H1 (cell line): ENCODE measurements at regions not wholly inside any gene's neighbourhood (a gene's known extent, or its start where the extent isn't known, plus 50 kb on each side); places are given as distances from the start of the nearest gene placed in this dataset.
"Not testable (repeated sequence)": the region's sequence is repeated elsewhere in the genome, so short reads cannot be mapped to it uniquely, and the experiment has no call there.

Experiments used
- CTCF ChIA-PET: fragments of 300-600 bp; sonication (Branson Sonifier 250); formaldehyde crosslinking; loops from one replicate; lab custom pipeline; 2021; ENCODE audit not compliant: partially characterized antibody; lab: Charles Lee
- POLR2A ChIA-PET: fragments of 300-600 bp; sonication (Branson Sonifier 250); formaldehyde crosslinking; loops from one replicate; lab custom pipeline; 2021; ENCODE audit warnings: inconsistent platforms; ENCODE audit not compliant: partially characterized antibody; lab: Charles Lee
- DNase-seq, 2 experiments: peaks; one replicate each; pipeline versions ENCODE4 v3.0.0 to v3.0.0-alpha.2; 2010 to 2022; ENCODE audit warnings: low spot score in 2 of 2, low read depth in 1 of 2, mixed read lengths in 1 of 2
- FAIRE-seq: peaks from 2 replicates; lab custom pipeline; 2011; peaks lifted over from hg19 to GRCh38; lab: Jason Lieb, UNC
- H2AFZ ChIP-seq: 2 replicates; pipeline ENCODE4 v1.8.1; 2012; ENCODE audit warnings: low read length, inconsistent platforms
- H2AK5ac ChIP-seq: 2 replicates; pipeline ENCODE4 v1.6.1; 2013; ENCODE audit warnings: low read depth, low read length
- H2BK120ac ChIP-seq: replicated peaks from 2 replicates; pipeline ENCODE3; 2013; ENCODE audit warnings: low read depth, low read length, inconsistent platforms
- H2BK12ac ChIP-seq: 2 replicates; pipeline ENCODE4 v1.6.1; 2013; ENCODE audit warnings: low read depth, low read length
- H2BK15ac ChIP-seq: 2 replicates; pipeline ENCODE4 v1.6.1; 2013; ENCODE audit warnings: low read length
- H2BK20ac ChIP-seq: 2 replicates; pipeline ENCODE4 v1.6.1; 2013; ENCODE audit warnings: low read length
- H2BK5ac ChIP-seq: 2 replicates; pipeline ENCODE4 v1.6.1; 2013; ENCODE audit warnings: low read depth, low read length
- H3K14ac ChIP-seq: 2 replicates; pipeline ENCODE4 v1.6.1; 2013; ENCODE audit warnings: inconsistent platforms; ENCODE audit not compliant: insufficient read length
- H3K18ac ChIP-seq: 2 replicates; pipeline ENCODE4 v1.6.1; 2013; ENCODE audit warnings: low read length; ENCODE audit errors: extremely low read depth
- H3K23ac ChIP-seq: 2 replicates; pipeline ENCODE4 v1.6.1; 2013; ENCODE audit warnings: inconsistent platforms; ENCODE audit not compliant: insufficient read length
- H3K23me2 ChIP-seq: 2 replicates; pipeline ENCODE4 v1.6.1; 2013; ENCODE audit warnings: low read depth, low read length
- H3K27ac ChIP-seq: 2 replicates; pipeline ENCODE4 v1.6.1; 2011; ENCODE audit warnings: low read depth, low read length, inconsistent platforms
- H3K27me3 ChIP-seq, 4 experiments: replicated peaks in 1 of 4; 1 replicate in 1 of 4; 2 replicates in 3 of 4; pipeline versions ENCODE4 v1.6.1 to v1.8.1; 2011 to 2013; ENCODE audit warnings: low read length in 3 of 4, mild to moderate bottlenecking in 3 of 4, inconsistent platforms in 2 of 4, mixed read lengths in 2 of 4, moderate library complexity in 1 of 4; ENCODE audit not compliant: control insufficient read depth in 3 of 4, insufficient read depth in 3 of 4; ENCODE audit errors: extremely low read depth in 1 of 4
- H3K36me3 ChIP-seq, 4 experiments: 2 replicates each; pipeline versions ENCODE4 v1.6.1 to v1.8.1; 2011 to 2013; ENCODE audit warnings: mild to moderate bottlenecking in 4 of 4, low read length in 3 of 4, moderate library complexity in 2 of 4, control low read depth in 1 of 4, inconsistent platforms in 1 of 4; ENCODE audit not compliant: insufficient read depth in 4 of 4, control insufficient read depth in 2 of 4
- H3K4ac ChIP-seq: replicated peaks from 2 replicates; pipeline ENCODE3; 2013; ENCODE audit warnings: low read length, low read depth, mixed read lengths, inconsistent platforms; ENCODE audit not compliant: insufficient read length
- H3K4me1 ChIP-seq, 4 experiments: replicated peaks in 1 of 4; 1 replicate in 1 of 4; 2 replicates in 3 of 4; pipeline versions ENCODE4 v1.6.1 to v1.8.1; 2011 to 2013; ENCODE audit warnings: low read length in 3 of 4, inconsistent platforms in 2 of 4, mixed read lengths in 1 of 4; ENCODE audit not compliant: insufficient read depth in 4 of 4, control insufficient read depth in 3 of 4
- H3K4me2 ChIP-seq, 2 experiments: 2 replicates each; pipeline versions ENCODE4 v1.6.1 to v1.8.1; 2011 to 2013; ENCODE audit warnings: low read depth in 2 of 2, low read length in 2 of 2, control low read depth in 1 of 2, inconsistent platforms in 1 of 2, mild to moderate bottlenecking in 1 of 2; ENCODE audit not compliant: insufficient read depth in 1 of 2
- H3K4me3 ChIP-seq, 4 experiments: fragments of 200-600, 300-600 bp in 1 of 4; sonication (generic), shearing (Covaris generic), sonication (Bioruptor Twin) in 1 of 4; 2 replicates each; pipeline versions ENCODE4 v1.5.1 to v1.8.1; 2011 to 2016; ENCODE audit warnings: low read length in 4 of 4, low read depth in 3 of 4, control low read depth in 2 of 4, inconsistent platforms in 2 of 4, mild to moderate bottlenecking in 2 of 4, mixed read lengths in 1 of 4, moderate library complexity in 1 of 4; ENCODE audit not compliant: insufficient read depth in 2 of 4; ENCODE audit errors: extremely low read depth in 1 of 4
- H3K56ac ChIP-seq: replicated peaks from 2 replicates; pipeline ENCODE3; 2013; ENCODE audit warnings: low read depth, mild to moderate bottlenecking, mixed read lengths, low read length, inconsistent platforms; ENCODE audit not compliant: insufficient read length
- H3K79me1 ChIP-seq: 2 replicates; pipeline ENCODE4 v1.6.1; 2013; ENCODE audit warnings: low read depth, low read length, control low read depth
- H3K79me2 ChIP-seq, 2 experiments: 2 replicates each; pipeline versions ENCODE4 v1.6.1 to v1.8.1; 2012 to 2013; ENCODE audit warnings: low read length in 2 of 2, mild to moderate bottlenecking in 2 of 2, inconsistent platforms in 1 of 2; ENCODE audit not compliant: insufficient read depth in 2 of 2, control insufficient read depth in 1 of 2
- H3K9ac ChIP-seq, 4 experiments: replicated peaks in 1 of 4; 1 replicate in 1 of 4; 2 replicates in 3 of 4; pipeline versions ENCODE4 v1.6.1 to v1.8.1; 2011 to 2013; ENCODE audit warnings: low read depth in 3 of 4, low read length in 3 of 4, control low read depth in 2 of 4, mild to moderate bottlenecking in 2 of 4, moderate library complexity in 2 of 4, inconsistent platforms in 1 of 4; ENCODE audit errors: extremely low read depth in 1 of 4
- H3K9me3 ChIP-seq, 2 experiments: 2 replicates each; pipeline versions ENCODE4 v1.6.1 to v1.8.1; 2012 to 2013; ENCODE audit warnings: mild to moderate bottlenecking in 2 of 2, moderate library complexity in 2 of 2, control low read depth in 1 of 2, inconsistent platforms in 1 of 2, low read depth in 1 of 2, low read length in 1 of 2, mixed read lengths in 1 of 2; ENCODE audit not compliant: insufficient read depth in 2 of 2
- H4K20me1 ChIP-seq, 2 experiments: replicated peaks in 1 of 2; 2 replicates each; pipeline versions ENCODE3 to v1.8.1; 2011 to 2013; ENCODE audit warnings: inconsistent platforms in 2 of 2, low read length in 2 of 2, mild to moderate bottlenecking in 1 of 2; ENCODE audit not compliant: insufficient read depth in 2 of 2, control insufficient read depth in 1 of 2
- H4K5ac ChIP-seq: 2 replicates; pipeline ENCODE4 v1.6.1; 2013; ENCODE audit warnings: low read length, low read depth, mixed read lengths, inconsistent platforms; ENCODE audit not compliant: insufficient read length
- H4K8ac ChIP-seq: 2 replicates; pipeline ENCODE4 v1.8.0; 2013; ENCODE audit warnings: mild to moderate bottlenecking, moderate library complexity, low read length, inconsistent platforms; ENCODE audit not compliant: insufficient read depth; ENCODE audit errors: extremely low read depth
- H4K91ac ChIP-seq: replicated peaks from 2 replicates; pipeline ENCODE3; 2013; ENCODE audit warnings: low read length, mixed read lengths, inconsistent platforms; ENCODE audit not compliant: insufficient read length
- WGBS, 2 experiments: shearing (Covaris generic) in 1 of 2; methylation state at CpG; one replicate each; pipeline versions ENCODE4 v1.1.6 to v1.1.7; 2013 to 2015; ENCODE audit warnings: low lambda C conversion rate in 2 of 2, mixed read lengths in 2 of 2, inconsistent platforms in 1 of 2, low coverage in 1 of 2, missing lambda C conversion rate in 1 of 2; ENCODE audit not compliant: insufficient replicate concordance in 2 of 2, insufficient coverage in 1 of 2, insufficient read length in 1 of 2; ENCODE audit errors: extremely low coverage in 1 of 2, missing lambda C conversion rate in 1 of 2; 5-methylcytosine and 5-hydroxymethylcytosine counted together

GRCh38 chr3:188022902-188023301, 131.1 kb upstream of the LPP start:
- H4K5ac ChIP-seq, H3K79me2 ChIP-seq, H2BK120ac ChIP-seq, H2BK20ac ChIP-seq, H3K23me2 ChIP-seq, H3K4me3 ChIP-seq, H3K9ac ChIP-seq, H3K4me2 ChIP-seq, H3K23ac ChIP-seq, H4K91ac ChIP-seq, H4K20me1 ChIP-seq, DNase-seq, FAIRE-seq, H3K36me3 ChIP-seq, H2AFZ ChIP-seq, H3K9me3 ChIP-seq, H4K8ac ChIP-seq, POLR2A ChIA-PET, H3K4me1 ChIP-seq, H3K27me3 ChIP-seq, H2BK12ac ChIP-seq, H2BK15ac ChIP-seq, H3K14ac ChIP-seq, H3K18ac ChIP-seq, H3K27ac ChIP-seq, H3K79me1 ChIP-seq, H3K56ac ChIP-seq, H2BK5ac ChIP-seq, H3K4ac ChIP-seq, H2AK5ac ChIP-seq: not testable (repeated sequence)
- CTCF ChIA-PET = interaction anchor here (1.2 kb wide), 1 partner anchor 19 kb away, joined by 3 read pairs; no protein-coding TSS in a partner anchor
- 97% methylated on average over 4 of the region's 4 CpGs; no CpG with 5 or more reads in 1 of the 2 experiments for WGBS, 2 experiments
